HL-60 (cell line): ENCODE measurements at regions not wholly inside any gene's neighbourhood (a gene's known extent, or its start where the extent isn't known, plus 50 kb on each side); places are given as distances from the start of the nearest gene placed in this dataset.

Source experiments
- GABPA ChIP-seq: IDR thresholded peaks from 2 replicates; pipeline ENCODE4 v1.6.1; 2012; ENCODE audit warnings: low read depth
- POLR2AphosphoS5 ChIP-seq: IDR thresholded peaks from 2 replicates; pipeline ENCODE4 v1.6.1; 2012; ENCODE audit warnings: low read depth
- TF ChIP-seq, protein P1 (sequence below): IDR thresholded peaks from one replicate; pipeline ENCODE4 v1.5.1; 2011; ENCODE audit warnings: low read length, control low read depth, inconsistent platforms; ENCODE audit not compliant: insufficient read depth
- TF ChIP-seq, protein P2 (sequence below): IDR thresholded peaks from 2 replicates; pipeline ENCODE4 v1.6.1; 2012; ENCODE audit warnings: low read depth; ENCODE audit not compliant: insufficient replicate concordance

GRCh38 chr4:110753466-110753865 is 130.6 kb upstream of the PITX2 start:
- TF ChIP-seq, protein P1, sequence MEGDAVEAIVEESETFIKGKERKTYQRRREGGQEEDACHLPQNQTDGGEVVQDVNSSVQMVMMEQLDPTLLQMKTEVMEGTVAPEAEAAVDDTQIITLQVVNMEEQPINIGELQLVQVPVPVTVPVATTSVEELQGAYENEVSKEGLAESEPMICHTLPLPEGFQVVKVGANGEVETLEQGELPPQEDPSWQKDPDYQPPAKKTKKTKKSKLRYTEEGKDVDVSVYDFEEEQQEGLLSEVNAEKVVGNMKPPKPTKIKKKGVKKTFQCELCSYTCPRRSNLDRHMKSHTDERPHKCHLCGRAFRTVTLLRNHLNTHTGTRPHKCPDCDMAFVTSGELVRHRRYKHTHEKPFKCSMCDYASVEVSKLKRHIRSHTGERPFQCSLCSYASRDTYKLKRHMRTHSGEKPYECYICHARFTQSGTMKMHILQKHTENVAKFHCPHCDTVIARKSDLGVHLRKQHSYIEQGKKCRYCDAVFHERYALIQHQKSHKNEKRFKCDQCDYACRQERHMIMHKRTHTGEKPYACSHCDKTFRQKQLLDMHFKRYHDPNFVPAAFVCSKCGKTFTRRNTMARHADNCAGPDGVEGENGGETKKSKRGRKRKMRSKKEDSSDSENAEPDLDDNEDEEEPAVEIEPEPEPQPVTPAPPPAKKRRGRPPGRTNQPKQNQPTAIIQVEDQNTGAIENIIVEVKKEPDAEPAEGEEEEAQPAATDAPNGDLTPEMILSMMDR = no peak
- TF ChIP-seq POLR2AphosphoS5 = no peak
- TF ChIP-seq, protein P2, sequence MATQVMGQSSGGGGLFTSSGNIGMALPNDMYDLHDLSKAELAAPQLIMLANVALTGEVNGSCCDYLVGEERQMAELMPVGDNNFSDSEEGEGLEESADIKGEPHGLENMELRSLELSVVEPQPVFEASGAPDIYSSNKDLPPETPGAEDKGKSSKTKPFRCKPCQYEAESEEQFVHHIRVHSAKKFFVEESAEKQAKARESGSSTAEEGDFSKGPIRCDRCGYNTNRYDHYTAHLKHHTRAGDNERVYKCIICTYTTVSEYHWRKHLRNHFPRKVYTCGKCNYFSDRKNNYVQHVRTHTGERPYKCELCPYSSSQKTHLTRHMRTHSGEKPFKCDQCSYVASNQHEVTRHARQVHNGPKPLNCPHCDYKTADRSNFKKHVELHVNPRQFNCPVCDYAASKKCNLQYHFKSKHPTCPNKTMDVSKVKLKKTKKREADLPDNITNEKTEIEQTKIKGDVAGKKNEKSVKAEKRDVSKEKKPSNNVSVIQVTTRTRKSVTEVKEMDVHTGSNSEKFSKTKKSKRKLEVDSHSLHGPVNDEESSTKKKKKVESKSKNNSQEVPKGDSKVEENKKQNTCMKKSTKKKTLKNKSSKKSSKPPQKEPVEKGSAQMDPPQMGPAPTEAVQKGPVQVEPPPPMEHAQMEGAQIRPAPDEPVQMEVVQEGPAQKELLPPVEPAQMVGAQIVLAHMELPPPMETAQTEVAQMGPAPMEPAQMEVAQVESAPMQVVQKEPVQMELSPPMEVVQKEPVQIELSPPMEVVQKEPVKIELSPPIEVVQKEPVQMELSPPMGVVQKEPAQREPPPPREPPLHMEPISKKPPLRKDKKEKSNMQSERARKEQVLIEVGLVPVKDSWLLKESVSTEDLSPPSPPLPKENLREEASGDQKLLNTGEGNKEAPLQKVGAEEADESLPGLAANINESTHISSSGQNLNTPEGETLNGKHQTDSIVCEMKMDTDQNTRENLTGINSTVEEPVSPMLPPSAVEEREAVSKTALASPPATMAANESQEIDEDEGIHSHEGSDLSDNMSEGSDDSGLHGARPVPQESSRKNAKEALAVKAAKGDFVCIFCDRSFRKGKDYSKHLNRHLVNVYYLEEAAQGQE = no peak
- TF ChIP-seq GABPA = no peak
